K562 (cell line): ENCODE measurements at regions not wholly inside any gene's neighbourhood (a gene's known extent, or its start where the extent isn't known, plus 50 kb on each side); places are given as distances from the start of the nearest gene placed in this dataset.
A peak's percentile ranks its signal among the peaks of the same experiment; 100 is the strongest.

ENCODE experiments used
- ARID1B ChIP-seq: fragments of 450-650 bp; IDR thresholded peaks from 2 replicates; pipeline ENCODE4 v1.6.1; 2016; ENCODE audit warnings: antibody characterized with exemption, mild to moderate bottlenecking, inconsistent platforms
- BDP1 ChIP-seq: IDR thresholded peaks from 3 replicates; pipeline ENCODE4 v1.6.1; 2011; ENCODE audit not compliant: insufficient read length, insufficient read depth
- CSDE1 ChIP-seq, 2 experiments: fragments of 450-650 bp; IDR thresholded peaks; 2 replicates each; pipeline ENCODE4 v1.6.1; 2016; ENCODE audit warnings: mild to moderate bottlenecking in 1 of 2
- EP400 ChIP-seq: fragments of 450-650 bp; IDR thresholded peaks from 2 replicates; pipeline ENCODE4 v1.6.1; 2017; ENCODE audit warnings: antibody characterized with exemption, mild to moderate bottlenecking, moderate library complexity
- ERF ChIP-seq: fragments of 450-650 bp; formaldehyde crosslinking; IDR thresholded peaks from 2 replicates; pipeline ENCODE4 v1.4.0; 2020; ENCODE audit warnings: mild to moderate bottlenecking, mixed read lengths
- HIVEP1 ChIP-seq: fragments of 250-450 bp; sonication (Bioruptor Pico); IDR thresholded peaks from 2 replicates; pipeline ENCODE4 v1.4.0; 2020; ENCODE audit warnings: mild to moderate bottlenecking
- IFI16 ChIP-seq: fragments of 250-450 bp; sonication (Bioruptor Pico); IDR thresholded peaks from 2 replicates; pipeline ENCODE4 v2.1.2; 2022; ENCODE audit warnings: mild to moderate bottlenecking, inconsistent platforms
- ILK ChIP-seq: fragments of 450-650 bp; IDR thresholded peaks from 2 replicates; pipeline ENCODE4 v1.6.1; 2016; ENCODE audit warnings: missing genetic modification characterization, low read depth, mild to moderate bottlenecking, missing compliant biosample characterization, moderate library complexity, borderline replicate concordance
- MXI1 ChIP-seq: IDR thresholded peaks from 2 replicates; pipeline ENCODE4 v1.6.1; 2011; ENCODE audit warnings: low read depth, mild to moderate bottlenecking, improper control_type of control experiment, low read length
- NCOA4 ChIP-seq: fragments of 450-650 bp; IDR thresholded peaks from 2 replicates; pipeline ENCODE4 v1.6.1; 2018; ENCODE audit warnings: mild to moderate bottlenecking; ENCODE audit not compliant: partially characterized antibody
- OTX1 ChIP-seq: fragments of 450-650 bp; formaldehyde crosslinking; IDR thresholded peaks from 2 replicates; pipeline ENCODE4 v1.4.0; 2022; ENCODE audit warnings: mild to moderate bottlenecking
- POLR2B ChIP-seq: fragments of 450-650 bp; IDR thresholded peaks from 2 replicates; pipeline ENCODE4 v1.6.1; 2018; ENCODE audit warnings: low read depth; ENCODE audit not compliant: partially characterized antibody
- SPI1 ChIP-seq: IDR thresholded peaks from 2 replicates; pipeline ENCODE4 v1.6.1; 2011; ENCODE audit warnings: low read depth, low read length, control low read depth, borderline replicate concordance
- SRSF1 ChIP-seq: fragments of 200-400 bp; formaldehyde crosslinking; IDR thresholded peaks from 2 replicates; pipeline ENCODE4 v1.6.1; 2017; ENCODE audit warnings: mild to moderate bottlenecking, low read depth, low read length, moderate library complexity
- TBP ChIP-seq: optimal IDR thresholded peaks from 2 replicates; pipeline ENCODE3; 2011; ENCODE audit warnings: low read depth, low read length, improper control_type of control experiment
- U2AF2 ChIP-seq: fragments of 200-400 bp; formaldehyde crosslinking; optimal IDR thresholded peaks from 2 replicates; pipeline ENCODE3; 2017; ENCODE audit warnings: low read depth, mild to moderate bottlenecking, low read length
- ZKSCAN3 ChIP-seq: fragments of 250-450 bp; sonication (Bioruptor Pico); IDR thresholded peaks from 2 replicates; pipeline ENCODE4 v1.4.0; 2020
- ZNF3 ChIP-seq: fragments of 250-450 bp; sonication (Bioruptor Pico); IDR thresholded peaks from 2 replicates; pipeline ENCODE4 v1.5.0; 2021; ENCODE audit warnings: mild to moderate bottlenecking, moderate library complexity
- TF ChIP-seq, protein P1 (sequence below): fragments of 450-650 bp; IDR thresholded peaks from 2 replicates; pipeline ENCODE4 v1.6.1; 2018; ENCODE audit not compliant: partially characterized antibody
- TF ChIP-seq, protein P2 (sequence below): fragments of 250-450 bp; sonication (Bioruptor Pico); IDR thresholded peaks from 2 replicates; pipeline ENCODE4 v1.5.0; 2021
- TF ChIP-seq, protein P3 (sequence below): fragments of 250-450 bp; sonication (Bioruptor Pico); IDR thresholded peaks from 2 replicates; pipeline ENCODE4 v1.8.0; 2021; ENCODE audit warnings: moderate library complexity, mild to moderate bottlenecking, inconsistent platforms
- TF ChIP-seq, protein P4 (sequence below): fragments of 250-450 bp; sonication (Bioruptor Pico); IDR thresholded peaks from 2 replicates; pipeline ENCODE4 v1.8.0; 2022; ENCODE audit warnings: moderate library complexity, mild to moderate bottlenecking, inconsistent platforms

DNA sequence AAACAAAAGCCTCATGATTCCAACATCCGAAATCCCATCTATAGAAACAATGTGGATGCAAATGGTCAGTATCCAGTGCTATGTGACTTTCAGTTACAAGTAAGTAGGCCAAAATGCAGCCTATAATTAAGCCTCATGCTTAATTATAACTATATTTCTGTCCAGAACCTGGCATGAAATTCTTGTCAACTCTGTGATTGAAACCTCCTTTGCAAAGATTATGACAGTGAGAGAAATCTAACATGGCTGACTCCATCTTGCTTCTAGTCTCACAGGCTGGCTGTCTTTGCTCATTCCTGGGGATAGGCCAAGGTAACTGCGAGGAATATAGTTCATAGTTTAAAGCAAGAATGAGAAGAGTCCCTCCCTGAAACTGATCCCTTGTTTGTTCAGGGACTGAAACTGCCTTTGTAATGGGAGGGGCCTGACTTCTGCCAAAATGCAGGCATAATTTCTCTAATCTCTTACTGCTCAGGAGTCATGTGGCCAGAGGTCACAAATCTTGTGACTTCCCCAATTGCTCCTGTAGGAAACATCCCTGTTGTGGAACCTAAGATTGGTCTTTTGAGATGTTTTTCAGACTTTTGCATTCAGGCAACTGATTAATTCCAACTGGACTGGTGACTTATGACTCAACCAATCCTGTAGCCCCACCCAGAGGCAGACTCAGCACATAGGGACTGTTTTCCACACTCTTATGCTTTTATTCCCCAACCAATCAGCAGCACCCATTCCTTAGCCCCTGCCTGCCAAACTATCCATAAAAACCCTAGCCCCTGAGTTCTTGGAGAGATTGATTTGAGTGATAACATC lies 84.5 kb upstream of the TLK1 start (continued):
- TF ChIP-seq, protein P1, sequence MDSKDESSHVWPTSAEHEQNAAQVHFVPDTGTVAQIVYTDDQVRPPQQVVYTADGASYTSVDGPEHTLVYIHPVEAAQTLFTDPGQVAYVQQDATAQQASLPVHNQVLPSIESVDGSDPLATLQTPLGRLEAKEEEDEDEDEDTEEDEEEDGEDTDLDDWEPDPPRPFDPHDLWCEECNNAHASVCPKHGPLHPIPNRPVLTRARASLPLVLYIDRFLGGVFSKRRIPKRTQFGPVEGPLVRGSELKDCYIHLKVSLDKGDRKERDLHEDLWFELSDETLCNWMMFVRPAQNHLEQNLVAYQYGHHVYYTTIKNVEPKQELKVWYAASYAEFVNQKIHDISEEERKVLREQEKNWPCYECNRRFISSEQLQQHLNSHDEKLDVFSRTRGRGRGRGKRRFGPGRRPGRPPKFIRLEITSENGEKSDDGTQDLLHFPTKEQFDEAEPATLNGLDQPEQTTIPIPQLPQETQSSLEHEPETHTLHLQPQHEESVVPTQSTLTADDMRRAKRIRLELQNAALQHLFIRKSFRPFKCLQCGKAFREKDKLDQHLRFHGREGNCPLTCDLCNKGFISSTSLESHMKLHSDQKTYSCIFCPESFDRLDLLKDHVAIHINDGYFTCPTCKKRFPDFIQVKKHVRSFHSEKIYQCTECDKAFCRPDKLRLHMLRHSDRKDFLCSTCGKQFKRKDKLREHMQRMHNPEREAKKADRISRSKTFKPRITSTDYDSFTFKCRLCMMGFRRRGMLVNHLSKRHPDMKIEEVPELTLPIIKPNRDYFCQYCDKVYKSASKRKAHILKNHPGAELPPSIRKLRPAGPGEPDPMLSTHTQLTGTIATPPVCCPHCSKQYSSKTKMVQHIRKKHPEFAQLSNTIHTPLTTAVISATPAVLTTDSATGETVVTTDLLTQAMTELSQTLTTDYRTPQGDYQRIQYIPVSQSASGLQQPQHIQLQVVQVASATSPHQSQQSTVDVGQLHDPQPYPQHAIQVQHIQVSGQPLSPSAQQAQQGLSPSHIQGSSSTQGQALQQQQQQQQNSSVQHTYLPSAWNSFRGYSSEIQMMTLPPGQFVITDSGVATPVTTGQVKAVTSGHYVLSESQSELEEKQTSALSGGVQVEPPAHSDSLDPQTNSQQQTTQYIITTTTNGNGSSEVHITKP: no peak
- TF ChIP-seq IFI16 (CRISPR knock-in tag): no peak
- TF ChIP-seq, protein P2, sequence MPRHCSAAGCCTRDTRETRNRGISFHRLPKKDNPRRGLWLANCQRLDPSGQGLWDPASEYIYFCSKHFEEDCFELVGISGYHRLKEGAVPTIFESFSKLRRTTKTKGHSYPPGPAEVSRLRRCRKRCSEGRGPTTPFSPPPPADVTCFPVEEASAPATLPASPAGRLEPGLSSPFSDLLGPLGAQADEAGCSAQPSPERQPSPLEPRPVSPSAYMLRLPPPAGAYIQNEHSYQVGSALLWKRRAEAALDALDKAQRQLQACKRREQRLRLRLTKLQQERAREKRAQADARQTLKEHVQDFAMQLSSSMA (CRISPR knock-in tag): no peak
- no peak for TF ChIP-seq NCOA4
- TF ChIP-seq SPI1: peak; percentile 61; the same call in 1 of the 2 replicates
- no peak for TF ChIP-seq ZNF3 (CRISPR knock-in tag)
- no peak for TF ChIP-seq SRSF1
- no peak for TF ChIP-seq OTX1
- TF ChIP-seq ERF: no peak
- no peak for TF ChIP-seq MXI1
- TF ChIP-seq CSDE1 (IDR thresholded peaks at IDR 0.05): no peak
- no peak for TF ChIP-seq HIVEP1
- no peak for TF ChIP-seq EP400
- TF ChIP-seq ZKSCAN3 (CRISPR knock-in tag): no peak
- peak; percentile 72; the same call in 1 of the 2 replicates for TF ChIP-seq ILK (tag)
- TF ChIP-seq ARID1B: peak; percentile 23; the same call in 1 of the 2 replicates
- TF ChIP-seq, protein P3, sequence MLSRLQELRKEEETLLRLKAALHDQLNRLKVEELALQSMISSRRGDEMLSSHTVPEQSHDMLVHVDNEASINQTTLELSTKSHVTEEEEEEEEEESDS: 0 out of 2 replicates have a peak, but pooled peaks have one; percentile 2
- no peak for TF ChIP-seq POLR2B
- TF ChIP-seq BDP1: no peak
- TF ChIP-seq, protein P4, sequence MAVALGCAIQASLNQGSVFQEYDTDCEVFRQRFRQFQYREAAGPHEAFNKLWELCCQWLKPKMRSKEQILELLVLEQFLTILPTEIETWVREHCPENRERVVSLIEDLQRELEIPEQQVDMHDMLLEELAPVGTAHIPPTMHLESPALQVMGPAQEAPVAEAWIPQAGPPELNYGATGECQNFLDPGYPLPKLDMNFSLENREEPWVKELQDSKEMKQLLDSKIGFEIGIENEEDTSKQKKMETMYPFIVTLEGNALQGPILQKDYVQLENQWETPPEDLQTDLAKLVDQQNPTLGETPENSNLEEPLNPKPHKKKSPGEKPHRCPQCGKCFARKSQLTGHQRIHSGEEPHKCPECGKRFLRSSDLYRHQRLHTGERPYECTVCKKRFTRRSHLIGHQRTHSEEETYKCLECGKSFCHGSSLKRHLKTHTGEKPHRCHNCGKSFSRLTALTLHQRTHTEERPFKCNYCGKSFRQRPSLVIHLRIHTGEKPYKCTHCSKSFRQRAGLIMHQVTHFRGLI (CRISPR knock-in tag): no peak
- TF ChIP-seq TBP: no peak
- no peak for TF ChIP-seq U2AF2
